BLaER1 (cell line): ENCODE measurements at regions not wholly inside any gene's neighbourhood (a gene's known extent, or its start where the extent isn't known, plus 50 kb on each side); places are given as distances from the start of the nearest gene placed in this dataset.
"Not testable (repeated sequence)": the region's sequence is repeated elsewhere in the genome, so short reads cannot be mapped to it uniquely, and the experiment has no call there.

Source experiments
- H3K27ac ChIP-seq: shearing (Covaris generic); formaldehyde crosslinking; 2 replicates; pipeline ENCODE4 v1.8.1; 2022
- H3K27me3 ChIP-seq: shearing (Covaris generic); formaldehyde crosslinking; 2 replicates; pipeline ENCODE4 v1.8.1; 2022
- H3K36me3 ChIP-seq: shearing (Covaris generic); formaldehyde crosslinking; 2 replicates; pipeline ENCODE4 v1.8.1; 2022
- H3K4me1 ChIP-seq: shearing (Covaris generic); formaldehyde crosslinking; 2 replicates; pipeline ENCODE4 v1.8.1; 2022
- H3K4me2 ChIP-seq: shearing (Covaris generic); formaldehyde crosslinking; 2 replicates; pipeline ENCODE4 v1.8.1; 2022
- H3K4me3 ChIP-seq: shearing (Covaris generic); formaldehyde crosslinking; 2 replicates; pipeline ENCODE4 v1.8.1; 2022
- H3K9ac ChIP-seq: shearing (Covaris generic); formaldehyde crosslinking; 2 replicates; pipeline ENCODE4 v1.8.1; 2022
- H3K9me3 ChIP-seq: shearing (Covaris generic); formaldehyde crosslinking; 2 replicates; pipeline ENCODE4 v1.8.1; 2022
- H4K20me1 ChIP-seq: shearing (Covaris generic); formaldehyde crosslinking; 2 replicates; pipeline ENCODE4 v1.8.1; 2022
- Cebpa-rat ChIP-seq: shearing (Covaris generic); IDR thresholded peaks from 2 replicates; pipeline ENCODE4 v1.8.1; 2022

- no peak overlapping the region for H3K4me3 ChIP-seq
- no peaks in the 10 kb centered on the region for H3K9me3 ChIP-seq
- no peaks in the 10 kb centered on the region for H4K20me1 ChIP-seq
- peaks cover 38% of the 10 kb centered on the region for H3K4me1 ChIP-seq
- no peak overlapping the region for H3K4me2 ChIP-seq
- no peak for TF ChIP-seq Cebpa-rat
- no peak overlapping the region for H3K9ac ChIP-seq
- H3K36me3 ChIP-seq = no peaks in the 10 kb centered on the region
- H3K27ac ChIP-seq = no peak overlapping the region
- no peaks in the 10 kb centered on the region for H3K27me3 ChIP-seq
Measured at GRCh38 chr14:106222731-106223130, 696.3 kb downstream of the TMEM121 start.

DNA sequence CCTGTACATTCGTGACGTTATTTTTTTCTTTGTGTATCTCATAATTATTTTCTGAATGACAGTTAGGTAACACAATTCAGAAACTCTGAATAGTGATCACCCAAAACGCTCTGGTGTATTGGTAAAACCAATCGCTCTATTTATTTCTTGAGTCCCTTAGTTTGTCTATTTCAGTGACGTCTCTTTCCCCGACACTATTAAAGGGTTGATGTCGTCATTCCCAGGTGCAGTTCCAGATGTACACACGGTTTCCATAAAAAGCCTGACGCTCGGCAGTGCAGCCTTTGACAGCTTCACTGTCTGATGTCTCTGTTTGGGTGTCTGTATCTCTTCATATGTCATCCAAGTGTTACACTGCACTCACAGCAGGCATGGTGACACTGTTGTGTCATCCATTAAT lies 701.4 kb downstream of the TMEM121 start:
- Histone ChIP-seq H3K4me1 (peaks cover 49% of the 10 kb centered on the region), H3K4me2 (peak overlapping the region; percentile 29), H3K27ac (no peak overlapping the region), H3K27me3 (no peaks in the 10 kb centered on the region), H3K9ac (no peak overlapping the region), H3K9me3 (no peaks in the 10 kb centered on the region), H3K36me3 (no peaks in the 10 kb centered on the region), H3K4me3 (no peak overlapping the region), H4K20me1 (no peaks in the 10 kb centered on the region)
- no peak for TF ChIP-seq Cebpa-rat

- TF ChIP-seq Cebpa-rat = no peak
- H4K20me1 ChIP-seq = no peaks in the 10 kb centered on the region
- H3K4me1 ChIP-seq = peaks cover 58% of the 10 kb centered on the region
- peak overlapping the region; percentile 29; the same call in 1 of the 2 replicates for H3K4me2 ChIP-seq
- H3K4me3 ChIP-seq = no peak overlapping the region
- H3K36me3 ChIP-seq = no peaks in the 10 kb centered on the region
- H3K27ac ChIP-seq = no peak overlapping the region
- no peaks in the 10 kb centered on the region for H3K9me3 ChIP-seq
- H3K27me3 ChIP-seq = no peaks in the 10 kb centered on the region
- H3K9ac ChIP-seq = no peak overlapping the region
Measured at GRCh38 chr14:106228541-106229158, 702.3 kb downstream of the TMEM121 start.

DNA sequence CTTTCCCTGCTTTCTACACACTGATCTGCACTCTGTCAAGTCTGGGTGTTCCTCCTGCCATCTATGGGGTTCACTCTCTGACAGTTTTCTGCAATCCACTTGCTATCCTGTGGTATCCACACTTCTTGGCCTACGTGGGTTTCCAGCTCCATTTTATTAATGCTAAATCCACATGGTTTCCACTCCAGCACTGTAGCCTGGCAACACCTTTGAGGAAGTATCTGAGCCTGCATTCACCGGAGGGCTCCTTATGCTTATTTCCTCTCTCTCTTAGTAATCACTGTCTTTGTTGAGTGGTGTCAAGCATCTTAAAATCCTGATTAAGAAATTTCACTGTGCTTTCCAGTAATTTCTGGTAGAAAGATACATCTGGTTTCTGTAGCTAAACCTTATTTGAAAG lies 703.7 kb downstream of the TMEM121 start:
- Histone ChIP-seq H3K9ac (no peak overlapping the region), H3K4me2 (no peak overlapping the region), H3K27me3 (no peaks in the 10 kb centered on the region), H4K20me1 (no peaks in the 10 kb centered on the region), H3K4me1 (peaks cover 55% of the 10 kb centered on the region), H3K27ac (no peak overlapping the region), H3K9me3 (no peaks in the 10 kb centered on the region), H3K4me3 (no peak overlapping the region), H3K36me3 (no peaks in the 10 kb centered on the region)
- TF ChIP-seq Cebpa-rat = no peak

- not testable (repeated sequence) for H4K20me1 ChIP-seq, H3K36me3 ChIP-seq, H3K27ac ChIP-seq, H3K9me3 ChIP-seq, H3K4me3 ChIP-seq, H3K27me3 ChIP-seq, H3K9ac ChIP-seq
- Histone ChIP-seq H3K4me2 (peak overlapping the region; percentile 59), H3K4me1 (peaks cover 57% of the 10 kb centered on the region)
Measured at GRCh38 chr14:106233191-106233590, 706.8 kb downstream of the TMEM121 start.

GRCh38 chr14:106234525-106235254 lies 708.3 kb downstream of the TMEM121 start:
- not testable (repeated sequence) for H3K9me3 ChIP-seq, H3K9ac ChIP-seq, H4K20me1 ChIP-seq, H3K27me3 ChIP-seq, H3K4me3 ChIP-seq, H3K36me3 ChIP-seq
- H3K4me2 ChIP-seq = peak overlapping the region; percentile 59
- H3K4me1 ChIP-seq = peaks cover 49% of the 10 kb centered on the region
- H3K27ac ChIP-seq = 0 out of 2 replicates have a peak overlapping the region, but pooled peaks have one; percentile 22

GRCh38 chr14:106235356-106236159 lies 709.2 kb downstream of the TMEM121 start:
- H3K9ac ChIP-seq = no peak overlapping the region

GRCh38 chr14:106248321-106249192 lies 722.2 kb downstream of the TMEM121 start:
- Histone ChIP-seq H3K36me3 (no peaks in the 10 kb centered on the region), H3K4me3 (no peak overlapping the region), H3K4me1 (no peaks in the 10 kb centered on the region), H3K4me2 (no peak overlapping the region), H3K9ac (no peak overlapping the region), H4K20me1 (no peaks in the 10 kb centered on the region), H3K27ac (no peak overlapping the region), H3K27me3 (no peaks in the 10 kb centered on the region), H3K9me3 (peaks cover 5% of the 10 kb centered on the region; the same call in 1 of the 2 replicates)
- no peak for TF ChIP-seq Cebpa-rat

More at GRCh38 chr14:106235356-106236159, 709.2 kb downstream of the TMEM121 start:
- Histone ChIP-seq H3K9me3 (no peaks in the 10 kb centered on the region), H3K4me3 (no peak overlapping the region), H3K4me1 (peaks cover 49% of the 10 kb centered on the region), H3K27me3 (no peaks in the 10 kb centered on the region), H3K27ac (0 out of 2 replicates have a peak overlapping the region, but pooled peaks have one; percentile 22), H3K36me3 (no peaks in the 10 kb centered on the region), H4K20me1 (no peaks in the 10 kb centered on the region), H3K4me2 (peak overlapping the region; percentile 59)
- no peak for TF ChIP-seq Cebpa-rat

GRCh38 chr14:106253995-106254394 lies 727.6 kb downstream of the TMEM121 start:
- H3K27ac ChIP-seq, H3K4me2 ChIP-seq, H3K27me3 ChIP-seq, H4K20me1 ChIP-seq, H3K9me3 ChIP-seq, H3K4me3 ChIP-seq, H3K9ac ChIP-seq, H3K36me3 ChIP-seq: not testable (repeated sequence)
- H3K4me1 ChIP-seq = peaks cover 22% of the 10 kb centered on the region

DNA sequence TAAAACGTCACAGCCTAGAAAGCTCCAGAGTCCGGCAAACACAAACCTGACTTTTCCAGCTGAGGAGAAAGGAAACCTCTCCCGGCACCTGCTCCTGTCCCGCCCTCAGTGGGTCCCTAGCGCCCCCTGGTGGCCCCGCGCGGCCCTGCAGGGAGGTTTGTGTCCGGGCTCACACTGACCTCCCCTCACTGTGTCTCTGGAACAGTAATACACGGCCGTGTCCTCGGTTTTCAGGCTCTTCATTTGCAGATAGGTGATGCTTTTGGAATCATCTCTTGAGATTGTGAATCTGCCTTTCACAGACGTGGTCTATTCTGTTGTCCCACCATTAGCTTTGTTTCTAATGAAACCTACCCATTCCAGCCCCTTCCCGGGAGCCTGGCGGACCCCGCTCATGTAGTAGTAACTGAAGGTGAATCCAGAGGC lies 731.2 kb downstream of the TMEM121 start:
- H4K20me1 ChIP-seq, H3K36me3 ChIP-seq, H3K27ac ChIP-seq, H3K4me3 ChIP-seq, H3K27me3 ChIP-seq, H3K9ac ChIP-seq, H3K9me3 ChIP-seq: not testable (repeated sequence)
- Histone ChIP-seq H3K4me1 (peaks cover 31% of the 10 kb centered on the region), H3K4me2 (peak overlapping the region; percentile 40; the same call in 1 of the 2 replicates)
